Psoas muscle (tissue), 7 donors: ENCODE measurements at regions not wholly inside any gene's neighbourhood (a gene's known extent, or its start where the extent isn't known, plus 50 kb on each side); places are given as distances from the start of the nearest gene placed in this dataset.

Experiments
- ATAC-seq, 4 donors: fragments of 200-7000 bp; cut with Tn5 transposase; one replicate each; pipeline ENCODE4 v1.9.1; 2020; ENCODE audit warnings: moderate library complexity in 3 of 4, mild to moderate bottlenecking in 2 of 4
- DNase-seq, 2 donors: peaks; one replicate each; pipeline ENCODE4 v3.0.0-alpha.2; 2020
- H3K27ac ChIP-seq: fragments of 200-600 bp; one replicate; pipeline ENCODE4 v1.8.0; 2022
- H3K27me3 ChIP-seq, 3 donors: fragments of 200-600 bp in 1 of 3; one replicate each; pipeline versions ENCODE4 v1.6.1 to v1.8.0; 2013 to 2022; ENCODE audit warnings: low read length in 2 of 3, mild to moderate bottlenecking in 2 of 3, moderate library complexity in 1 of 3; ENCODE audit not compliant: insufficient read depth in 3 of 3
- H3K36me3 ChIP-seq, 2 donors: fragments of 200-600 bp in 1 of 2; one replicate each; pipeline versions ENCODE4 v1.6.1 to v1.8.0; 2013 to 2022; ENCODE audit warnings: low read depth in 1 of 2, mild to moderate bottlenecking in 1 of 2, moderate library complexity in 1 of 2; ENCODE audit not compliant: insufficient read depth in 1 of 2
- H3K4me1 ChIP-seq: fragments of 200-600 bp; one replicate; pipeline ENCODE4 v1.8.0; 2022
- H3K4me3 ChIP-seq: fragments of 200-600 bp; one replicate; pipeline ENCODE4 v1.8.0; 2022; ENCODE audit warnings: mild to moderate bottlenecking
- H3K9me3 ChIP-seq: fragments of 200-600 bp; one replicate; pipeline ENCODE4 v1.8.0; 2022
- CTCF ChIP-seq: fragments of 200-600 bp; IDR thresholded peaks from one replicate; pipeline ENCODE4 v1.8.0; 2022; ENCODE audit warnings: antibody characterized with exemption
- WGBS, 3 donors: extraction: QIAGEN DNeasy Blood & Tissue Kit; methylation state at CpG; one replicate each; pipeline versions ENCODE4 v1.1.6 to v1.1.7; 2013; 5-methylcytosine and 5-hydroxymethylcytosine counted together
- intact Hi-C, 2 donors: fragments of 100-400 bp; cut with DNase I; formaldehyde crosslinking; loops; one replicate each; pipeline versions ENCODE4 v1.11.0 to v1.14.2; 2022
- donor health status: healthy with polysubstance abuse.
- donor health status: DM: no; HTN: no; CAD: no; lungs with moderate emphysema.
- donor health status: Bipolar disorder and iron deficiency.
- donor health status: healthy.
- donor health status: DM: yes; HTN: yes; CAD: no.
- donor health status: DM: no; HTN: no; CAD: no.
- donor health status: DM: yes; HTN: yes; CAD: no.

- no peak for TF ChIP-seq CTCF
- no peaks in the 10 kb centered on the region for H3K4me1 ChIP-seq
- H3K4me3 ChIP-seq: no peak overlapping the region
- DNase-seq (no peak), ATAC-seq (no peak)
- no peaks in the 10 kb centered on the region for H3K27me3 ChIP-seq
- H3K9me3 ChIP-seq: no peaks in the 10 kb centered on the region
- H3K36me3 ChIP-seq: no peaks in the 10 kb centered on the region
- intact Hi-C loops: no loop called here
- no peak overlapping the region for H3K27ac ChIP-seq
- 84 to 91% (median 89%) methylated on average over 14 of the region's 14 CpGs for WGBS, 3 donors
Observed at GRCh38 chr22:27541836-27542235, 259.7 kb downstream of the MN1 start.

GRCh38 chr22:27542602-27543001 is 259.0 kb downstream of the MN1 start:
- no peak overlapping the region for H3K27ac ChIP-seq
- DNase-seq (no peak), ATAC-seq (no peak)
- H3K27me3 ChIP-seq: no peaks in the 10 kb centered on the region
- H3K4me3 ChIP-seq: no peak overlapping the region
- 71 to 75% (median 72%) methylated on average over 6 of the region's 6 CpGs for WGBS, 3 donors
- H3K36me3 ChIP-seq: no peaks in the 10 kb centered on the region
- no peak for TF ChIP-seq CTCF
- H3K9me3 ChIP-seq: no peaks in the 10 kb centered on the region
- H3K4me1 ChIP-seq: no peaks in the 10 kb centered on the region
- intact Hi-C loops: no loop called here

- no peak for TF ChIP-seq CTCF
- Histone ChIP-seq H3K27ac (no peak overlapping the region), H3K36me3 (no peaks in the 10 kb centered on the region), H3K27me3 (no peaks in the 10 kb centered on the region), H3K4me3 (no peak overlapping the region), H3K4me1 (no peaks in the 10 kb centered on the region), H3K9me3 (no peaks in the 10 kb centered on the region)
- no peak for ATAC-seq
- WGBS, 3 donors: 60 to 79% (median 73%) methylated on average over 2 of the region's 2 CpGs
- no peak for DNase-seq
- intact Hi-C loops: no loop called here
Observed at GRCh38 chr22:27543460-27543859, 258.1 kb downstream of the MN1 start.

- H3K27me3 ChIP-seq: no peaks in the 10 kb centered on the region
- no peak for ATAC-seq
- H3K4me3 ChIP-seq: no peak overlapping the region
- no peaks in the 10 kb centered on the region for H3K36me3 ChIP-seq
- WGBS, 3 donors: 24 to 52% (median 27%) methylated on average over 7 of the region's 7 CpGs
- intact Hi-C loops: no loop called here
- no peak for TF ChIP-seq CTCF
- no peaks in the 10 kb centered on the region for H3K4me1 ChIP-seq
- H3K27ac ChIP-seq: no peak overlapping the region
- DNase-seq: no peak
- H3K9me3 ChIP-seq: no peaks in the 10 kb centered on the region
Observed at GRCh38 chr22:27545085-27545484, 256.5 kb downstream of the MN1 start.

GRCh38 chr22:27546157-27546935 is 255.2 kb downstream of the MN1 start:
- 81 to 86% (median 82%) methylated on average over 18 of the region's 18 CpGs for WGBS, 3 donors
- Histone ChIP-seq H3K36me3 (no peaks in the 10 kb centered on the region), H3K9me3 (no peaks in the 10 kb centered on the region), H3K27me3 (no peaks in the 10 kb centered on the region), H3K4me1 (no peaks in the 10 kb centered on the region), H3K27ac (no peak overlapping the region), H3K4me3 (no peak overlapping the region)
- intact Hi-C loops: no loop called here
- TF ChIP-seq CTCF: no peak
- no peak for DNase-seq
- ATAC-seq: no peak
